ENCODE measurements at regions not wholly inside any gene's neighbourhood (a gene's known extent, or its start where the extent isn't known, plus 50 kb on each side); places are given as distances from the start of the nearest gene placed in this dataset.

- TF ChIP-seq CTCF (IDR thresholded peaks at IDR 0.05 in 8 of 11, conservative IDR thresholded peaks at IDR 0.05 in 3 of 11): no peak
- TF ChIP-seq POLR2A (IDR thresholded peaks at IDR 0.05): no peak
- TF ChIP-seq POLR2AphosphoS5 (IDR thresholded peaks at IDR 0.05): no peak
Measured at GRCh38 chr6:16928387-16928786, 167.1 kb upstream of the ATXN1 start.
